ENCODE measurements at regions not wholly inside any gene's neighbourhood (a gene's known extent, or its start where the extent isn't known, plus 50 kb on each side); places are given as distances from the start of the nearest gene placed in this dataset.
A peak's percentile ranks its signal among the peaks of the same experiment; 100 is the strongest.
"Not testable (repeated sequence)": the region's sequence is repeated elsewhere in the genome, so short reads cannot be mapped to it uniquely, and the experiment has no call there.

DNA sequence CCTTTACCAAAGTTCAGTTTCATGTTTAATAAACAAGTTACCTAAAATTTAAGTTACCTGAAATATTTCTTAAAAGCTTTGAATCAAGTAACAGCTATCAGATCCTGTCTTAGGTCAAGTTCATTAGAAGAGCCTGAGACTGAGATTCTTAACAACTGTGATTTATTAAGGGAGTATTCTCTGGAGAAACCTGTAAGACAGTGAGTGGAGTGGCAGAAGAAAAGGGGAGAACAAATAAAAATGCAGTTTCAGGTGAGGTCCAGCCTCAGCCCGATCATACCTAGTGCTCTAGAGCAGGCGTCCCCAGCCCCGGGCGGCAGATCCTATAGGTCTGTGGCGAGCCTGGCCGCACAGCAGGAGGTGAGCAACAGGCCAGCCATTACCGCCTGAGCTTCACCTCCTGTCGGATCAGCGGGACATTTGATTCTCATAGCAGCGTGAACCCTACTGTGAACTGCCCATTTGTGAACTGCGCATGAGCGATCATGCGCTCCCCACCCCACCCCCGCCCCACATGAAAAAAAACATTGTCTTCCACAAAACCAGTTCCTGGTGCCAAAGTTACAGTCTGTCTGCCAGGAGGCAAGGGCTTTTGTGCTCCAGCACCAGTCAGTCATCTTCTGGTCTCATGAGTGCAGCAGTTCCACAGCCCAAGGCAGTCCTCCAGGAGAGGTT lies 59.2 kb upstream of the ADGRB3 start:
- DNase-seq, result peak; percentile 69

DNA sequence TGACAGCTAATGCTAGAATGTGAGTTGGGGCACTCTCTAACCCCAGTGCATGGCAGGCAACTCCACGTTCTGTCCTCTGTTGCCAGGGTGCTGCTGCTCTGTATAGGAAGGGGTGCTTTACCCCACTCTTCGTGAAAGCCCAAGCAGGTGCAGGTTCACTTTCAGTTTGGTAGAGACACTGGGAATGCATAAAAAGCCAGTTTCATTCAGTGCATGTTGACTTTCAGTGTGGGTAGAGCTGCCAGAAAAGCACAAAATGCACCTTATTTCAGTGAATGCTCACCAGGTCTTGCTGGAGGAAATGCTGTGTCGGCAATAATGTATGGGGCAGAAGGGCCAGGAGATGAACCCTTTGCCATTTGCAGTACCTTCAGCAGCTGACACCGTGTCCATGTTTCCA lies 62.1 kb upstream of the ADGRB3 start:
- peak; percentile 74 for DNase-seq

DNA sequence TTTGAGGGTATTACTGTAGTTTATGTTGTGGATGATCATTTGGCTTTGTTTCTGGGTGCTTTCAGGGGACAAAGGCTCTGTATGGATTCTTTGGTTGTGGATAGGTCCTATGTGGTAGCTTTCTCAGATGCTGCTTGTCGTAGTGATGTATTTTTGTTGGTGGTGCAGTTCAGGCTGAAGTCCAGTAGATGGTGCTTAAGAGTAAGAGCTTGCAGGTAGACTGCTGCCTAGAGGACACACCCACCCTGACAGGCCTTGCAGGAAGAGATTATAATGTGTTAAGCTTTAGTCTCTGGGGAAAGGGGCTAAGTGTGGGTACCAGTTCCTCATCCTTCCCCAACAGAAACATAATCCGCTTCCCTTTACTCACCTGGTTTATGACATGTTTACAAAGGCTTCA lies 62.6 kb upstream of the ADGRB3 start:
- peak; percentile 69 for DNase-seq

DNA sequence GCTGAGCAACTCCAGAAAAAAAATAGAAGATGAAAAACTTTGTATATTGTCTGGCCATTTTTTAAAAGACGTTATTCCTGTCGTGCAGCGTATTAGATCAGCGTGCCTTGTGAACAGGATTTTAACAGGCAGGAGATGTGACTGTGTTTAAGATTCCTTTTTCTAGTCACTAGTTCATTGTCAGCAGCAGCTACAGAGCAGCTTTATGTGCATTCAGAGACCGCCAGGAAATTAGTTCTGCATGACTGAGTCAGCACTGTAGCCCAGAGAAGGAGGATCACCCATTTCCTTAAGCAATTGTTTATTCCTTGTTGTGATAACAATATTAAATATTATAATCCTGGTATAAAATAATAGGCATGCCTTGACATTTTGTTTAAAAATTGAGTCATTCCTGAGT lies 75.4 kb upstream of the ADGRB3 start:
- DNase-seq, result peak; percentile 4

DNA sequence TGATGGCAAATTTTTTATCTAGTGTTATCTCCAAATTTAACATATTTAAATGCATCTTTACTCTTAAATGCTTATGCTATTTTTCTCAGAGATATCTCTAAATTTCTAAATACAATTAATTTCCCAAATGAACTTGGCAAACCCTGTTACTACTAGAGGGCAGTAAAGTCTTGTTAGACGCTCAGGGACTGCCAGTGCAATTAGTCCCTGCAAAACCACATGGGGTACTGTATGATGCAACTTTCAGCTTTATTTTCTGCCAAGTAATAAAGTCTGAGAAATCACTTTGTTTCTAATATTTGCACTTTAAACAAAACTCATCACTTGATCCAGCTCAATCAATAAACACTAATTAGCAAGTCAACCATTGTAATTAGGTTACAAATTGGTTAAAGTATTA lies 76.0 kb upstream of the ADGRB3 start:
- DNase-seq, result peak; percentile 16

DNA sequence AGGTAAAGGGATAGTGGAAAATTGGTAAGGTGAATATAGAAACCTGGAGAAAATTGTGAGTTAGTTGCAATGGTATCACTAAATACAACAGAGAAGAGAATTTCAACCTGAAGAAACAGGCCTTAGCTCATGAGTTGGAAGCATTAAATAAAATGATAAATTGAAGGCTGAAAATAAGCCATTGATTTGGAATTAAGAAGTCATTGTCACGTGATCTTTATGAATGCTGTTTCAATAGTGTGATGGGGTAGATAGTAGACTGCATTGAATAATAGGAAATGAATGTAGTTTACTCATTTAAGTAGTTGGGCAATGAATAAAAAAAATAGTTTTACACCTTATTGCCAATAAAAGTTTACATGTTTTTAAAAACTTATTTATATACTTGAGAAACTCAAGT lies 88.5 kb upstream of the ADGRB3 start:
- no peak for DNase-seq

DNA sequence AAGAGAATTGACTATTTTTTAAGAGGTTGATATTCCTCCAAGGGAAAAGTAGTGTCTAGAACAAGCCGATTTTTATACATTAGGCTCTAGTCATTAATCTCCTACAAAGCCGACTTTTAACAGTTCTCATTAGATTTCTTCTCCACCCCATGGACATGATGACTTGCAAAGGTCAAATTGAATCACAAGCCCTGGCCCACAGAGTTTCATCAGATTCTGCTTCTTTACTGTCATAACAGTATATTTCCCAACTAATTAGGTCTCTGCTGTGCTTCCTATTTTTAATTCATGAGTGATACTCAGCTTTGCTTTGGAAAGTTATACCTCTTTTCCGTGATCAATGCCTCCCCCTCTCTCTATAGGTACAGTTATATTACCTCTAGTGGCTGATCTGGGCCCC lies 90.6 kb upstream of the ADGRB3 start:
- DNase-seq, result no peak

DNA sequence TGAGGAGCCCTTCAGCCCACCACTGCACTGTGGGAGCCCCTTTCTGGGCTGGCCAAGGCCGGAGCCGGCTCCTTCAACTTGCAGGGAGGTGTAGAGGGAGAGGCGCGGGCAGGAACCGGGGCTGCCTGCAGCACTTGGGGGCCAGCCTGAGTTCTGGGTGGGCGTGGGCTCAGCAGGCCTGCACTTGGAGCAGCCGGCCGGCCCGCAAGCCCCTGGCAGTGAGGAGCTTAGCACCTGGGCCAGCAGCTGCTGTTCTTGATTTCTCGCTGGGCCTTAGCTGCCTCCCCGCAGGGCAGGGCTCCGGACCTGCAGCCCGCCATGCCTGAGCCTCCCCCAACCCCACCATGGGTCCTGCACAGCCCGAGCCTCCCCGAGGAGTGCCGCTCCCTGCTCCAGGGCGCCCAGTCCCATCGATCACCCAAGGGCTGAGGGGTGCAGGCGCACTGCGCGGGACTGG lies 101.7 kb upstream of the ADGRB3 start:
- DNase-seq, result no peak

DNA sequence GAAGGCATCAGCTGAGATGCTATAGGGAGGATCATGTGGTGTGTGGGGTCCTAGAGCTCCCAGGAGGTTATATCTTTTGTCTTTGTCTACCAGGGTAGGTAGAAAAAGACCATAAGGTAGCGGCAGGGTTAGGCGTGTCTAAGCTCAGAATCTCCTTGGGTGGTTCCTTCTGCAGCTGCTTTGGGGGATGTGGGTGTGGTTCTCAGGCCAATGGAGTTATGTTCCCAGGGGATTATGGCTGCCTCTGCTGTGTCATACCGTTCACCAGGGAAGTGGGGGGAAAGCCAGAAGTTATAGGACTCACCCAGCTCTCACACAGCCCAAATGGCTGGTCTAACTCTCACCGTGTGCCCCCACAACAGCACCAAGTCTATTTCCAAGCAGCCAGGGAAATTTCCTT lies 107.4 kb upstream of the ADGRB3 start:
- DNase-seq, result no peak

DNA sequence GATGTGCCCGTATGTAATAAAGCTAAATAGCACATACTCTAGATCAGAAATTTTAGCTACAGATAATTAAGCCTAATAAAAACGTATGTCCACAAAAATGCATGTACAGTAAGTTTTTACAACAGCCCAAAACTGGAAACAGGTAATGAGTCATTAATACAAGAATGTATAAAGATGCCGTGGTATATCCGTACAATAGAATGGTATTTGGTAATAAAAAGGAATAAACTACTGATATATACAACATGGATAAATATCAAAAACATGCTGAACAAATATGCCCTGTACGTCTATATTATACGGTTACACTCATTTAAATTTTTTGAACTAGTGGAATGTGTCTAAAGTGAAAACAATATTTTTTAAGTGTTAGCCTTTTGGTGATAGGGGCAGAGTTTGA lies 128.2 kb upstream of the ADGRB3 start:
- no peak for DNase-seq

DNA sequence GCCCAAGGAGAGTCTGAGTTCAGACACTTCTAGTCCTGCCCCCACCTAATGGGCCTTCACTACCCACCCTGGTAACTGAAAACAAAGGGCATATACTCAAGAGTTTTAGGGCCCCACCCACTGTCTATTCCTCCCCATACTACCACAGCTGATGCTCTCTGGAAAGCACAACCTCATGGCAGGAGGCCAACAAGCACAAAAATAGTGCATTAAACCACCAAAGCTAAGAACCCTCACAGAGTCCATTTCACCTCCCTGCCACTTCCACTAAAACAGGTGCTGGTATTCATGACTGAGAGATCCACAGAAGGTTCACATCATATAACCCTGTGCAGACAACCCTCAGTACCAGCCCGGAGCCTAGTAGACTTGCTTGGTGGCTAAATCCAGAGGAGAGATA lies 132.1 kb upstream of the ADGRB3 start:
- no peak for DNase-seq

DNA sequence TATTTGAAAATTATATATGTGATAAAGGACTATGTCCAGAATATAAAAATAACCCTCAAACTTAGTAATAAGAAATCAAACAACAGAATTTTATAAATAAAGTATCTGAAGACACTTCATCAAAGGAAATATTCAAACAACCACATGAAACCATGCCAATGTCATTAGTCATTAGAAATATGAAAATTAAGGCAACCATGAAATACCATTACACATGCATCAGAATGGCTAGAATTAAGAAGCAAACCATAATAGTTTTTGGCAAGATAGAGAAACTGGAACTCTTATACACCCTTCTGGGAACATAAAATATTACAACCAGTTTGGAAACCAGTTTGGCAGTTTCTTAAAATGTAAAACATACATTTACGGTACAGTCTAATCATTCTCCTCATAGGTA lies 137.2 kb upstream of the ADGRB3 start:
- DNase-seq, result no peak

DNA sequence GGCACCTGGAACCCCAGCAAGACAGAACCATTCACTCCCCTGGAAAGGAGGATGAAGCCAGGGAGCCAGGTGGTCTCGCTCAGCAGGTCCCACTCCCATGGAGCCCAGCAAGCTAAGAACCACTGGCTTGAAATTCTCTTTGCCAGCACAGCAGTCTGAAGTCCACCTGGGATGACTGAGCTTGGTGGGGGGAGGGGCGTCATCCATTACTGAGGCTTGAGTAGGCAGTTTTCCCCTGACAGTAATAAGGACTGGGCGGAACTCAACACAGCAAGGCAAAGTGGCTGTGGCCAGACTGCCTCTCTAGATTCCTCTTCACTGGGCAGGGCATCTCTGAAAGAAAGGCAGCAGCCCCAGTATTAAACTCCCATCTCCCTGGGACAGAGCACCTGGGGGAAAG lies 140.2 kb upstream of the ADGRB3 start:
- not testable (repeated sequence) for DNase-seq

DNA sequence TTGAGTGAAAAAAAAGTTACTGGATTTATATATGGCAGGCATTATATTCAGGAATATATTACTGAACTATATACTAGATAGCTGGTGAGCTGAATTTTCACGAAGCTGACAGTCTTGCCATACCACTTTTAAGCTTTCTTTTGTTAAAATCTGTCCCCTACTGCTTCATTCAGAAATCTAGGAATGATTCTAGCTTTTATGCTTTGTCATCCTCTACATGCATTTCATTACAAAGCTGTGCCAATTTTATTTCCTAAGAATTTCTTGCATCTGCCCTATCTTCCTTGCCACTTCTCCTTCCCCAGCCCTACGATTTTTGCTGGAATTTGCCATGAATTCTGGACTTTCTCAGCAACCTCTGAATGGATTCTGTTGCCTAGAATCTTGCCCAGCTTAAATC lies 158.5 kb upstream of the ADGRB3 start:
- DNase-seq, result no peak

DNA sequence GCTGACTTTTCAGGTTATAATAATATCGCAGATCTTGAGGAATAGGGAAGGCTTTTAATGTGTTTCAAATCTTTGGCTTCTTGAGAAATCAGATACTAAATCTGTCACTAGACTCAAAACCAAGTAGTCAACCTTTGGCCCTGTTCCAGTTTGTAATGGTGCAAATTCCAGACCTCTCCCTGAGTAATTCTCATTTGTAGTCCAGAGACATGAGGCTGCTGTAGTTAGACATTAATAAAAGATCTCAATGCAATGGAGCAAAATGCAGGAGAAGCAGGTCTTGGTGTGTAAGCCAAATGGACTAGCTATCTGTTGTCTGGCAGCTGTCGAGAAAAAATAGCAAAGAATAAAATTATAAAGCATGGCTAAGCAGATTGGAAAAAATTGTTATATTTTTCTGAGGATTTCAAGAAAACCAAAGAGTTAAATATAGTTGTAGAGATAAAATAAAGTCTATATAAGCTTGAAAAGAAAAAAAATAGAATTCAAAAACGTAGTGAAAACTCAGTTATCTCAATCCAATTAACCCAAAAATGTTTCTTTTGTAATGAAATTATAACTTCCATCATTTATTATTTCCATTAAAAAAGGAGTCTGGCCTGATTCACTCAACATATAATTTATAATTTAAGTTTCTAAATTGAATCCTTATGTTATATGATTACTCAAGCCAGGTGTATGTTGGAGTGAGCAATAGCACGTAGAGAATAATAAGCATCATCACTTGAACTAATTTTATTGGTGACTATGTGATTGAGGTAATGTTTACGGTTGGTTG lies 161.5 kb upstream of the ADGRB3 start:
- DNase-seq, result no peak

DNA sequence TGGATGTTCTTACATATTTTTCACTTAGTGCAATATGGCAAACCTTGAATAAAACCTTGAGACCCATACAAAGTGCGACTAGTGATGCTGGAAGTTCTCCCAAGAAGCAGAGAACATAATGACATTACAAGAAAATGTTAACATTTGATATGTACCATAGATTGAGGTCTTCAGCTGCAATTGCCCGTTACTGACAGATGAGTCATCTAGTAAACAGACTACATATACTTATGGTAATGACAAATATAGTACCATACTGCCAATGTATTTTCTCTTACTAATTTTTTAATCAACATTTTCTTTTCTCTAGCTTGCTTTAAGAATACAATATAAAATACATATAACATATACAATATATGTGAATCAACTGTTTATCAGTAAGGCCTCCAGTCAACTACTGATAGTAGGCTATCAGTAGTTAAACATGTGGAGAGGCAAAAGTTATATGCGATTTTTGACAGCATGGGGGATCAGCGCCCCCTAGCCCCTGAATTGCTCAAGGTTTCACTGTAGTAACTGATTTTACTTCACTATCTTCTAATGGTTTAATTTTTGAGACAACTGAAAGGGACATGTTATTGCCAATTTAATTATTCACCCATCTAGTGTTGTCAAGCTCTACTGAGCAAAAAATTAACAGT lies 166.7 kb upstream of the ADGRB3 start:
- DNase-seq, result no peak

DNA sequence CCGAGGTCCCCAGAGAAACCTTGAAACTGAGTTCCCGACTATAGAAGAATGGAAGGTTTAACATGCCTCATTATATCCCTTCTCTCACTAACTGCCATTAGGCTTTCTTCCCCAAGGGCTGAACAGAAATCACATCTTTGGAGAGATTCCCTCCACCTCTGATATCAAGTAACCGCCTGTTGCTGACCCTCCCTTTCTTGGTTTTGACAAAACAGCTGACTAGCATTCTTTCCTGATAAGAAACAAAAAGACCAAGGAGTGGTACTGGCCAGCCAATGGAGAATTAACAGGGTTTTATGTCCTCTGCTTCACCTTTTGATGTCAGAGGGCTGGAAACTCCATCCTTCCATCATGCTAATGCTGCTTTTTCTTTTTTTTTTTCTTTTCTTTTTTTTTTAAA lies 176.6 kb upstream of the ADGRB3 start:
- no peak for DNase-seq

DNA sequence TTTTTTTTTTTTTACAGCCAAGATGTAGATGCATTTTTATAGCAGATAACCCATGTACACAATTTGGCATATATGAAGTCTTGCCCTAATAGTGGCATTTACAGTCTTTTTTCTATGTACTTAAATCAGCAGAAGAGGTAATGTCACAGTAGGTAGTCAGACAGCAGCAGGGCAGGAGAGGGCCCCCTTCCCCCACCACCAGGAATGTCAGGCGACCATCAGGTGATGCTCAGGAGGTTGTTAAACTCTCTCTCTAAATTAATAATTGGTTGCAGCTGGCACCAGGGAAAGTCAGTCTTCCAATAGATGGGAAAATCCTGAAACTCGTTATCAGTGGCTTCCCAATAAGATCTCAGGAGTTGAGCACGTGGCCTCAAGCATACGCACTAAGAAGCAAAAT lies 188.0 kb upstream of the ADGRB3 start:
- DNase-seq, result no peak

DNA sequence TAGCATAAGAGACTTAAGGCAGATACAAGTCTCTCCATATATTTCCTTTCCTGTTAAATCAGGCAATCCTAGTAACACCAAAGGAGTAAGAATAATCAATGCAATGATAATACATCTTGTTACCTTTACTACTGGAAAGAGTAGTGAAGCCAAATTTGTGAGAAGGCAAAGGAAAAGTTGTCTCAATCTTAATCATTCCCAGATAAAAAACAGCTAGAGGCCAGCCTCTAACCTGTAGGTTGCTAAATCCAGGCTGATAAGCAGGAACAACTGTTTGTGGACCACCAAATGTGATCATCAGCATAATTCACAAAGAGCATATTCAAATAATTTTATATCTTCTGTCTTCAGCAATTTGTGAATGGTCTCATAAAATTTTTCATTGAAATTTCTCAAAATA lies 189.2 kb upstream of the ADGRB3 start:
- no peak for DNase-seq

DNA sequence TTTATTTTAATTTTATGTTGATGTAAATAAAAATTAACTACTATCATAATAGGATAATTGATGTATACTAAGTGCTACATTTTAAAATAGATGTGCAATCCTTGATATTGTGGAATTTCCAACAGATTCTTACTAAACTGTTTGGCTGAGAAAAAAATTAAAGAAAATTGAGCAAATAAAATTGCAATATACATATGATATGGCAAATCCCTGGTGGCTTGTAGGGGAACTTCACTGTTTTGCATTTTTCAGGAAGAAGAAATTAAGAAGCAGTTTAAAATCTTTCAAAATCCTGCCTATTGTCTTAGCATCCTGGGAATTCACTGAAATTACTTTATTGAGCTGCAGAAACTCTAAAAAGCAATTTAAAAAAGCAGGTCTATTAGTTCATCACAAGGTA lies 191.4 kb upstream of the ADGRB3 start:
- no peak for DNase-seq

DNA sequence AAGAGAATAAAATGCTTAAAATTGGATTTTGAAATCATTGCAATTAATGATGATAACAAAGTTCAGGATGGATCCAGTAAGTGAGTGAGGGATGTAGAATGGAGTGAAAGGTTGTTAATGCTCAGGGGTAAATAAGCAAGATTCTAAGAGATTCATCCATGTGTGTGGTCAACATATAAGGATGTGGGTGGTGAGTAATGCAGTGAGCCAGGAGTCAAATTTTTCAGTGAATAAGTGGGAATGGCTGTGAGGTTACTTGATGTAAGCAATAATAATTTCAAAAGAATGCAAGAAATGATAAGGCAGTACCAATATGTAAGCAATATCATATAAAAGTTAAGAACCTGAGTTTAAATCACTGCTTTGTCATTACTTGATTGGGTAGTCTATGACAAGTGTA lies 207.5 kb upstream of the ADGRB3 start:
- DNase-seq, result no peak

DNA sequence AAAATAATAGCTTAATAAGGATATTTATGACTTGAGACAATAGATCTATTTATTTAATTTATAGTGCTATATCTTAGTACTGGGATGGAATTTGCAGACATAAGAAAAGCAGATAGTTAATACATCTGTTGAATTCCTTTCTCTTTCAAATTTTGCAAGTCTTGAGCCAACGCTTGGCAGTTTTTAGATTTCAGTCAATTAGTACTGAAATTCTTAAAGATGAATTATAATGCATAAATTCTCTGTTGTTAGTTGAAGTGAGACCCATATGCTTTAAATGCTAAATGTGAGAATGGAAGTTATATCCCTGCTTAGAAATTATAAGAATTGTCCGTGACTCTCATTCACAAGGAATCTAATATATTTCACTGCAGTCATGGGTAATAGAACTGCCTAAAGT lies 225.1 kb upstream of the ADGRB3 start:
- no peak for DNase-seq

DNA sequence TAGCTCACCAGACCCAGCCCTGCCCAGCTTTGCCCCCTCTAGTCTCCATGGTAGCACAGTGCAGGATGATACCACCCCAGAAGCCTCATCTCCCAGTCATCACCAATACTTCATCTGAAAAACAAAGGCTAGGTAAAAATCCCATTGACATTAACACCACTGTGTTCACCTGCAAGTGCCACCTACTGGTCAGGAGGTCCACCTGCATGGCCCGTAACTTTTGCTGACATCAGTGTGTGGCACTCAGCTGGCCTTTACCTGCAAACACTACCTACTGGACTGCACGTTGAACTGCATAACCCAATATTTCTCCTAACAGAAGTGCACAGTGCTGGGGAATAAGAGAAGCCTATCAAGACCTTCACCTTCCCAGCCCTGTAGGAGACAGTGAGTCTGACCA lies 234.7 kb upstream of the ADGRB3 start:
- peak; percentile 9 for DNase-seq

DNA sequence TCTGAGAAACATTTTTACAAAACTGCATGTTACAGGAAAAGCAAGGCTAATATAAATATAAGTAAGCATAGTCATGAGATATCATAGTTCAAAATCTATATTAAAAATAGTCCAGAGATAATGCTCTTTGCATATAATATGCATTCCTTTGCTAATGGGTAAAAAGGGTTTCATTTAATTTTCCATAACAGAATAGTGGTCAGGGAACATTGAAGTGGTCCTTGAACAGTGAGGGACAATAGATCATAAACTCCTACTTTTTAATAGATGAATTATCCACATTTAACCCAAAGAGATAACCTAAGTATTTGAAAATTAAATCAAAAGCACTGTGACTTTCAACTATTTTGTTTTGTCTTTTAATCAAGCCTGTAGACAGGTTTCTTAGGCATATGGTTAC lies 243.1 kb upstream of the ADGRB3 start:
- DNase-seq, result no peak
